HG02571 (cell line): ENCODE measurements at regions not wholly inside any gene's neighbourhood (a gene's known extent, or its start where the extent isn't known, plus 50 kb on each side); places are given as distances from the start of the nearest gene placed in this dataset.
A peak's percentile ranks its signal among the peaks of the same experiment; 100 is the strongest.
"Not testable (repeated sequence)": the region's sequence is repeated elsewhere in the genome, so short reads cannot be mapped to it uniquely, and the experiment has no call there.

Experiments used
- ATAC-seq: cut with Tn5 transposase; IDR thresholded peaks from one replicate; pipeline ENCODE4 v1.9.1; 2021; ENCODE audit warnings: mild to moderate bottlenecking, moderate library complexity; ENCODE audit not compliant: unreplicated experiment

- ATAC-seq, result no peak
Measured at GRCh38 chr5:153209687-153210086, 280.8 kb upstream of the GRIA1 start.

GRCh38 chr5:153211076-153211475 lies 279.4 kb upstream of the GRIA1 start:
- no peak for ATAC-seq

- no peak for ATAC-seq
Measured at GRCh38 chr5:153212471-153212870, 278.0 kb upstream of the GRIA1 start.

GRCh38 chr5:153222936-153223335 lies 267.5 kb upstream of the GRIA1 start:
- ATAC-seq, result no peak

- ATAC-seq, result no peak
Measured at GRCh38 chr5:153223376-153223775, 267.1 kb upstream of the GRIA1 start.

- no peak for ATAC-seq
Measured at GRCh38 chr5:153224651-153225050, 265.8 kb upstream of the GRIA1 start.

- no peak for ATAC-seq
Measured at GRCh38 chr5:153233933-153234332, 256.5 kb upstream of the GRIA1 start.

GRCh38 chr5:153236319-153236718 lies 254.2 kb upstream of the GRIA1 start:
- no peak for ATAC-seq

- ATAC-seq, result peak; percentile 91
Measured at GRCh38 chr5:153237671-153238332, 252.7 kb upstream of the GRIA1 start.

GRCh38 chr5:153257381-153257780 lies 233.1 kb upstream of the GRIA1 start:
- no peak for ATAC-seq

- no peak for ATAC-seq
Measured at GRCh38 chr5:153258469-153258868, 232.0 kb upstream of the GRIA1 start.

GRCh38 chr5:153267506-153267905 lies 223.0 kb upstream of the GRIA1 start:
- no peak for ATAC-seq

- no peak for ATAC-seq
Measured at GRCh38 chr5:153275695-153276094, 214.8 kb upstream of the GRIA1 start.

GRCh38 chr5:153276151-153276550 lies 214.3 kb upstream of the GRIA1 start:
- ATAC-seq, result no peak

- ATAC-seq, result not testable (repeated sequence)
Measured at GRCh38 chr5:153296251-153296844, 194.1 kb upstream of the GRIA1 start.

GRCh38 chr5:153299891-153300290 lies 190.6 kb upstream of the GRIA1 start:
- ATAC-seq, result no peak

GRCh38 chr5:153308282-153308681 lies 182.2 kb upstream of the GRIA1 start:
- ATAC-seq, result no peak

GRCh38 chr5:153318556-153318955 lies 171.9 kb upstream of the GRIA1 start:
- no peak for ATAC-seq

- ATAC-seq, result no peak
Measured at GRCh38 chr5:153321478-153321877, 169.0 kb upstream of the GRIA1 start.

GRCh38 chr5:153340139-153340538 lies 150.3 kb upstream of the GRIA1 start:
- ATAC-seq, result no peak

GRCh38 chr5:153340738-153341137 lies 149.7 kb upstream of the GRIA1 start:
- no peak for ATAC-seq

- no peak for ATAC-seq
Measured at GRCh38 chr5:153342487-153342886, 148.0 kb upstream of the GRIA1 start.

GRCh38 chr5:153347611-153348010 lies 142.9 kb upstream of the GRIA1 start:
- ATAC-seq, result no peak
